Transverse colon (tissue), 4 donors: ENCODE measurements at regions not wholly inside any gene's neighbourhood (a gene's known extent, or its start where the extent isn't known, plus 50 kb on each side); places are given as distances from the start of the nearest gene placed in this dataset.

Source experiments
- DNase-seq: peaks from one replicate; pipeline ENCODE4 v3.0.0-alpha.2; 2019
- H3K27ac ChIP-seq, 4 donors: fragments of 200-600 bp; sonication (generic); 2 replicates each; pipeline ENCODE4 v1.5.1; 2016 to 2018; ENCODE audit warnings: inconsistent platforms in 4 of 4
- H3K27me3 ChIP-seq: fragments of 200-600 bp; sonication (generic); 2 replicates; pipeline ENCODE4 v1.5.1; 2017; ENCODE audit warnings: inconsistent platforms
- H3K36me3 ChIP-seq, 4 donors: fragments of 200-600 bp; sonication (generic); 2 replicates each; pipeline ENCODE4 v1.5.1; 2017 to 2019; ENCODE audit warnings: inconsistent platforms in 4 of 4
- H3K4me1 ChIP-seq, 4 donors: fragments of 200-600 bp; sonication (generic); 2 replicates each; pipeline ENCODE4 v1.5.1; 2017 to 2020; ENCODE audit warnings: inconsistent platforms in 4 of 4
- H3K4me3 ChIP-seq, 4 donors: fragments of 200-600 bp; sonication (generic); 1 replicate in 1 of 4; 2 replicates in 3 of 4; pipeline versions ENCODE4 v1.5.1 to v1.6.1; 2017 to 2019; ENCODE audit warnings: inconsistent platforms in 4 of 4
- H3K9me3 ChIP-seq, 2 donors: fragments of 200-600 bp; sonication (generic); 2 replicates each; pipeline ENCODE4 v1.5.1; 2017 to 2019; ENCODE audit warnings: inconsistent platforms in 2 of 2
- CTCF ChIP-seq, 5 experiments: fragments of 200-600 bp in 3 of 5; fragments of 450-650 bp in 2 of 5; sonication (generic) in 3 of 5; IDR thresholded peaks; 1 replicate in 2 of 5; 2 replicates in 3 of 5; pipeline ENCODE4 v1.5.1; 2016 to 2017; ENCODE audit warnings: antibody characterized with exemption in 5 of 5, inconsistent platforms in 3 of 5, mild to moderate bottlenecking in 2 of 5, moderate library complexity in 1 of 5
- EP300 ChIP-seq: sonication (generic); formaldehyde crosslinking; IDR thresholded peaks from one replicate; pipeline ENCODE4 v1.6.1; 2017; ENCODE audit warnings: antibody characterized with exemption, low read depth
- POLR2A ChIP-seq: fragments of 450-650 bp; IDR thresholded peaks from one replicate; pipeline ENCODE4 v1.6.1; 2016; ENCODE audit warnings: antibody characterized with exemption, mild to moderate bottlenecking, moderate library complexity
- POLR2AphosphoS5 ChIP-seq, 3 donors: sonication (generic); formaldehyde crosslinking; IDR thresholded peaks; one replicate each; pipeline ENCODE4 v1.6.1; 2016; ENCODE audit warnings: antibody characterized with exemption in 3 of 3
- WGBS, 2 donors: methylation state at CpG; one replicate each; pipeline ENCODE4 v1.1.5; 2018; ENCODE audit warnings: low coverage in 1 of 2; 5-methylcytosine and 5-hydroxymethylcytosine counted together
- in situ Hi-C, 4 donors: fragments of 200-750 bp; cut with MboI; loops; one replicate each; pipeline versions ENCODE4 v1.15.0 to v1.15.1; 2017; ENCODE audit warnings: low sequenced_read_pairs in 3 of 4, low pct_ligation_motif_present in 1 of 4, low pct_unique_long_range_greater_than_20kb in 1 of 4
- intact Hi-C: fragments of 100-400 bp; cut with DNase I; formaldehyde crosslinking; loops from one replicate; pipeline ENCODE4 v1.15.1; 2023; ENCODE audit warnings: low total_unique reads

GRCh38 chr7:22639396-22639795 is 87.6 kb upstream of the IL6 start:
- intact Hi-C loops = no loop called here
- no peak for DNase-seq
- no peaks in the 10 kb centered on the region for H3K4me1 ChIP-seq
- in situ Hi-C loops = no loop called here
- H3K36me3 ChIP-seq = no peaks in the 10 kb centered on the region
- no peak overlapping the region for H3K4me3 ChIP-seq
- 83 to 84% methylated on average over 4 of the region's 4 CpGs for WGBS, 2 donors
- TF ChIP-seq POLR2A (no peak), CTCF (IDR thresholded peaks at IDR 0.05) (no peak), EP300 (no peak), POLR2AphosphoS5 (IDR thresholded peaks at IDR 0.05) (no peak)
- H3K27me3 ChIP-seq = no peaks in the 10 kb centered on the region
- H3K27ac ChIP-seq = no peak overlapping the region
- H3K9me3 ChIP-seq = peaks cover 8 to 13% of the 10 kb centered on the region in 2 donors

GRCh38 chr7:22635349-22635748 is 91.7 kb upstream of the IL6 start:
- no peaks in the 10 kb centered on the region for H3K27me3 ChIP-seq
- no peaks in the 10 kb centered on the region for H3K9me3 ChIP-seq
- intact Hi-C loops (no loop called here), in situ Hi-C loops (no loop called here)
- peaks cover 0 to 8% (median 0%) of the 10 kb centered on the region in 4 donors for H3K4me1 ChIP-seq
- 36% methylated on average over 1 of the region's 1 CpG; no CpG with 5 or more reads in 1 of the 2 donors for WGBS, 2 donors
- DNase-seq = no peak
- H3K27ac ChIP-seq = no peak overlapping the region
- TF ChIP-seq POLR2AphosphoS5 (IDR thresholded peaks at IDR 0.05) (no peak), CTCF (IDR thresholded peaks at IDR 0.05) (no peak), POLR2A (no peak), EP300 (no peak)
- H3K36me3 ChIP-seq = no peaks in the 10 kb centered on the region
- no peak overlapping the region for H3K4me3 ChIP-seq

GRCh38 chr7:22633954-22634474 is 93.0 kb upstream of the IL6 start:
- WGBS, 2 donors = 59 to 70% methylated on average over 3 of the region's 3 CpGs
- TF ChIP-seq POLR2A = no peak
- no peak for TF ChIP-seq EP300
- TF ChIP-seq CTCF (IDR thresholded peaks at IDR 0.05) = no peak
- no peak for TF ChIP-seq POLR2AphosphoS5 (IDR thresholded peaks at IDR 0.05)

GRCh38 chr7:22633286-22633953 is 93.6 kb upstream of the IL6 start:
- intact Hi-C loops = no loop called here
- Histone ChIP-seq H3K9me3 (no peaks in the 10 kb centered on the region), H3K36me3 (no peaks in the 10 kb centered on the region), H3K4me1 (peaks cover 0 to 8% (median 0%) of the 10 kb centered on the region in 4 donors), H3K4me3 (no peak overlapping the region), H3K27me3 (no peaks in the 10 kb centered on the region), H3K27ac (no peak overlapping the region)
- no peak for DNase-seq
- no peak for TF ChIP-seq CTCF (IDR thresholded peaks at IDR 0.05)
- TF ChIP-seq POLR2AphosphoS5 (IDR thresholded peaks at IDR 0.05) = no peak
- TF ChIP-seq POLR2A = no peak
- TF ChIP-seq EP300 = no peak
- WGBS, 2 donors = 62 to 64% methylated on average over 2 of the region's 2 CpGs
- in situ Hi-C loops = no loop called here

More at GRCh38 chr7:22633954-22634474, 93.0 kb upstream of the IL6 start:
- Histone ChIP-seq H3K4me1 (peaks cover 0 to 8% (median 0%) of the 10 kb centered on the region in 4 donors), H3K9me3 (no peaks in the 10 kb centered on the region), H3K27me3 (no peaks in the 10 kb centered on the region), H3K4me3 (no peak overlapping the region), H3K36me3 (no peaks in the 10 kb centered on the region), H3K27ac (no peak overlapping the region)
- no peak for DNase-seq
- in situ Hi-C loops (no loop called here), intact Hi-C loops (no loop called here)
